ENCODE measurements at regions not wholly inside any gene's neighbourhood (a gene's known extent, or its start where the extent isn't known, plus 50 kb on each side); places are given as distances from the start of the nearest gene placed in this dataset.

DNA sequence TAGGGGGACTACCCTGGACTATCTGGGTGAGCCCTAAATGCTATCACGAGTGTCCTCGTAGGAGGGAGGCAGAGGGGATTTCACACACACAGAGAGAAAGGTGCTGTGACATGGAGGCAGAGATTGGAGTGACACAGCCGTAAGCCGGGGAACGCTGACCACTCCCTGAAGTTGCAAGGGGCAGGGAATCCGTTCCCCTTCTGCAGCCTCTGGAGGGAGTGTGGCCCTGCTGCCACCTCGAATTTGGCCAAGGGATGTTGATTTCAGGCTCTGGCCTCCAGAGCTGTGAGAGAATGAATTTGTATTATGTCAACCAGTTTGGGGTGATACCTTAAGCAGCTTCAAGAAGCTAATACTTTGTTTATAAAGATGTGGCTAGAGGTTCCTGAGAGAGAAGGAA, 137.7 kb downstream of the ACTL8 start:
- TF ChIP-seq GATA3 (IDR thresholded peaks at IDR 0.05; ENCODE audit: low read depth, low read length), result no peak
- TF ChIP-seq GATA2 (IDR thresholded peaks at IDR 0.05; ENCODE audit: low read depth, low read length), result no peak
